ENCODE measurements at regions not wholly inside any gene's neighbourhood (a gene's known extent, or its start where the extent isn't known, plus 50 kb on each side); places are given as distances from the start of the nearest gene placed in this dataset.

GRCh38 chr12:74906224-74906623 lies 303.4 kb downstream of the KCNC2 start:
- DNase-seq (ENCODE audit: low read depth, low spot score) = no peak

- no peak for DNase-seq (ENCODE audit: low read depth, low spot score)
These were observed 298.8 kb downstream of the KCNC2 start for GRCh38 chr12:74910831-74911230.

- DNase-seq (ENCODE audit: low read depth, low spot score) = no peak
These were observed 295.3 kb downstream of the KCNC2 start for GRCh38 chr12:74914378-74914777.

- DNase-seq (ENCODE audit: low read depth, low spot score) = no peak
These were observed 293.9 kb downstream of the KCNC2 start for GRCh38 chr12:74915718-74916117.

- DNase-seq (ENCODE audit: low read depth, low spot score) = no peak
These were observed 291.9 kb downstream of the KCNC2 start for GRCh38 chr12:74917743-74918142.

- DNase-seq (ENCODE audit: low read depth, low spot score) = no peak
These were observed 291.3 kb downstream of the KCNC2 start for GRCh38 chr12:74918291-74918690.

GRCh38 chr12:74922117-74922516 lies 287.5 kb downstream of the KCNC2 start:
- DNase-seq (ENCODE audit: low read depth, low spot score) = no peak

- no peak for DNase-seq (ENCODE audit: low read depth, low spot score)
These were observed 287.0 kb downstream of the KCNC2 start for GRCh38 chr12:74922642-74923041.

GRCh38 chr12:74941670-74942069 lies 268.0 kb downstream of the KCNC2 start:
- DNase-seq (ENCODE audit: low read depth, low spot score) = no peak

- no peak for DNase-seq (ENCODE audit: low read depth, low spot score)
These were observed 263.9 kb downstream of the KCNC2 start for GRCh38 chr12:74945771-74946198.

GRCh38 chr12:74953697-74954096 lies 255.9 kb downstream of the KCNC2 start:
- no peak for DNase-seq (ENCODE audit: low read depth, low spot score)

- DNase-seq (ENCODE audit: low read depth, low spot score) = no peak
These were observed 252.4 kb downstream of the KCNC2 start for GRCh38 chr12:74957231-74957630.

- DNase-seq (ENCODE audit: low read depth, low spot score) = no peak
These were observed 252.0 kb downstream of the KCNC2 start for GRCh38 chr12:74957634-74958033.

GRCh38 chr12:74959657-74960056 lies 250.0 kb downstream of the KCNC2 start:
- no peak for DNase-seq (ENCODE audit: low read depth, low spot score)

- no peak for DNase-seq (ENCODE audit: low read depth, low spot score)
These were observed 246.3 kb downstream of the KCNC2 start for GRCh38 chr12:74963304-74963703.

- DNase-seq (ENCODE audit: low read depth, low spot score) = no peak
These were observed 245.7 kb downstream of the KCNC2 start for GRCh38 chr12:74963867-74964331.

- no peak for DNase-seq (ENCODE audit: low read depth, low spot score)
These were observed 245.2 kb downstream of the KCNC2 start for GRCh38 chr12:74964390-74964789.

- DNase-seq (ENCODE audit: low read depth, low spot score) = no peak
These were observed 238.4 kb downstream of the KCNC2 start for GRCh38 chr12:74971201-74971600.

GRCh38 chr12:74977832-74978481 lies 231.7 kb downstream of the KCNC2 start:
- no peak for DNase-seq (ENCODE audit: low read depth, low spot score)

- DNase-seq (ENCODE audit: low read depth, low spot score) = no peak
These were observed 229.1 kb downstream of the KCNC2 start for GRCh38 chr12:74980510-74980909.

GRCh38 chr12:74981541-74981940 lies 228.1 kb downstream of the KCNC2 start:
- DNase-seq (ENCODE audit: low read depth, low spot score) = no peak

GRCh38 chr12:74983917-74984316 lies 225.7 kb downstream of the KCNC2 start:
- no peak for DNase-seq (ENCODE audit: low read depth, low spot score)

- no peak for DNase-seq (ENCODE audit: low read depth, low spot score)
These were observed 225.0 kb downstream of the KCNC2 start for GRCh38 chr12:74984631-74985030.

Measured in iPS DF 19.7 (cell line).